ENCODE measurements at regions not wholly inside any gene's neighbourhood (a gene's known extent, or its start where the extent isn't known, plus 50 kb on each side); places are given as distances from the start of the nearest gene placed in this dataset.
A peak's percentile ranks its signal among the peaks of the same experiment; 100 is the strongest.

DNA sequence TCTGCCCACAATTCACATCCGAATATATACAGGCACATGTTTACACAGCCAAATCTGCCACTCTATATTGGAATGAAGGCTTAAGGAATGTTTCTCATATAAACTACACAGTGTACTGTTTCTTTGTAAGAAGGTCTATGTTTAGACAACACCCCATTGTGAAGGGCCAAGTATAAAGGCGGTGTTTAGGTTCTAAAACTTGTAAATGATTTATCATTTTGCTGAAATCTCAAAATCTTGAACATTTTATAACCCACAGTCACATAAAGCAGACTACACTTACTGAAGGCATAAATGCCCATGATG is 94.0 kb downstream of the ZNF608 start:
- DNase-seq = no peak
- Histone ChIP-seq H3K4me1 (peaks cover 53 to 60% of the 10 kb centered on the region in 2 donors), H3K36me3 (peaks cover 0 to 7% of the 10 kb centered on the region in 2 donors), H3K4me3 (replicated peaks in 1 of 3) (no peak overlapping the region), H3K9me3 (no peaks in the 10 kb centered on the region), H3K27me3 (no peaks in the 10 kb centered on the region), H3K27ac (no peak overlapping the region)
- no peak for TF ChIP-seq POLR2A (IDR thresholded peaks at IDR 0.05)
- TF ChIP-seq, protein P1, sequence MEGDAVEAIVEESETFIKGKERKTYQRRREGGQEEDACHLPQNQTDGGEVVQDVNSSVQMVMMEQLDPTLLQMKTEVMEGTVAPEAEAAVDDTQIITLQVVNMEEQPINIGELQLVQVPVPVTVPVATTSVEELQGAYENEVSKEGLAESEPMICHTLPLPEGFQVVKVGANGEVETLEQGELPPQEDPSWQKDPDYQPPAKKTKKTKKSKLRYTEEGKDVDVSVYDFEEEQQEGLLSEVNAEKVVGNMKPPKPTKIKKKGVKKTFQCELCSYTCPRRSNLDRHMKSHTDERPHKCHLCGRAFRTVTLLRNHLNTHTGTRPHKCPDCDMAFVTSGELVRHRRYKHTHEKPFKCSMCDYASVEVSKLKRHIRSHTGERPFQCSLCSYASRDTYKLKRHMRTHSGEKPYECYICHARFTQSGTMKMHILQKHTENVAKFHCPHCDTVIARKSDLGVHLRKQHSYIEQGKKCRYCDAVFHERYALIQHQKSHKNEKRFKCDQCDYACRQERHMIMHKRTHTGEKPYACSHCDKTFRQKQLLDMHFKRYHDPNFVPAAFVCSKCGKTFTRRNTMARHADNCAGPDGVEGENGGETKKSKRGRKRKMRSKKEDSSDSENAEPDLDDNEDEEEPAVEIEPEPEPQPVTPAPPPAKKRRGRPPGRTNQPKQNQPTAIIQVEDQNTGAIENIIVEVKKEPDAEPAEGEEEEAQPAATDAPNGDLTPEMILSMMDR (IDR thresholded peaks at IDR 0.05) = no peak
- intact Hi-C loops (cut with DNase I) = no loop called here
- 77 to 93% methylated on average over 2 of the region's 2 CpGs for WGBS, 2 donors

DNA sequence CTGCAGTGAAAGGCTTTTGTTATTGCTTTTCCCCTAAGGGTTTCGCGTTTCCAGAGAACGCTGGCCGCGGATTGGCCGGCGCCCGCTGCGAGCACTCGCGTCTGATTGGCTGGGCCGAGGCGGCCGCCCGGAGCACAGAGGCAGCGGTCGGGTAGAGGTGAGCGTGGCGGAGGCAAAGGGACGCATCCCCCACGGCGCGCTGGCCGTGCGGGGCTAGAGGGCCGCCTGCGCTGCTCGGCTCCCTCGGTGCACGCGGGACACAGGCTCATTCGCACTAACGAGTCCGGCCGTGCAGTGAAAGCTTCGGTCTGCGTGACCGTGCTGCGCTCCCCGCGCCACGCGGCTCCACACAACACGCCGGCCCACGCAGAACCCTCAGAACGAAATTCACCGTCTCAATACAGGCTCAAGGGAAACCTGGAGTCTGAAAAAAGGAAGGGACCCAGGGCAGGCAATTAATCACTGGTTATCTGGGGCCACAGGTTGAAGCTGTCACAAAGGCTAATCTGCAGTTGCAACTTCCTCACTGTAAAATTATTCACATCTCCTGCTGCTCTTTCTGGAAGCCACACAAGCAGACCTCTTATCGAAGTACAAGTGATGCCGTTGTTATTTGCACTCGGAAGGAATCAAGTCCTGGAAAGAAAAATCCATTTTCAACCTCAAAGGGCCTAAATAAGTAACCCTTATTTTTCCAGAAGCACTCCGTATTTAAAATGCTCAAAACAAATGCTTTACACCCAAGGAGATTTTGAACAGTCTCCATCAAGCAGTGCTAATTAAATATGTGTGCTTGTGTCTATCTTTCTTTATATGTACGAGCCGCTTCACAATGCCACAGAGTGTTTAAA is 94.6 kb downstream of the ZNF608 start:
- 7 to 14% methylated on average over 24 to 42 of the region's 54 CpGs for WGBS, 2 donors
- H3K27ac ChIP-seq = peak overlapping the region; percentile 14 to 67 (median 24)
- intact Hi-C loops (cut with DNase I) = no loop called here
- DNase-seq = peak; percentile 80 to 85
- peak in 1 of 2 donors; percentile 88 for TF ChIP-seq POLR2A (IDR thresholded peaks at IDR 0.05)
- TF ChIP-seq, protein P1 (IDR thresholded peaks at IDR 0.05) = no peak
- peaks cover 0 to 13% of the 10 kb centered on the region in 2 donors for H3K36me3 ChIP-seq
- H3K4me1 ChIP-seq = peaks cover 52 to 56% of the 10 kb centered on the region in 2 donors
- H3K27me3 ChIP-seq = no peaks in the 10 kb centered on the region
- H3K9me3 ChIP-seq = no peaks in the 10 kb centered on the region
- peak overlapping the region; percentile 29 to 51 (median 46) for H3K4me3 ChIP-seq (replicated peaks in 1 of 3)

DNA sequence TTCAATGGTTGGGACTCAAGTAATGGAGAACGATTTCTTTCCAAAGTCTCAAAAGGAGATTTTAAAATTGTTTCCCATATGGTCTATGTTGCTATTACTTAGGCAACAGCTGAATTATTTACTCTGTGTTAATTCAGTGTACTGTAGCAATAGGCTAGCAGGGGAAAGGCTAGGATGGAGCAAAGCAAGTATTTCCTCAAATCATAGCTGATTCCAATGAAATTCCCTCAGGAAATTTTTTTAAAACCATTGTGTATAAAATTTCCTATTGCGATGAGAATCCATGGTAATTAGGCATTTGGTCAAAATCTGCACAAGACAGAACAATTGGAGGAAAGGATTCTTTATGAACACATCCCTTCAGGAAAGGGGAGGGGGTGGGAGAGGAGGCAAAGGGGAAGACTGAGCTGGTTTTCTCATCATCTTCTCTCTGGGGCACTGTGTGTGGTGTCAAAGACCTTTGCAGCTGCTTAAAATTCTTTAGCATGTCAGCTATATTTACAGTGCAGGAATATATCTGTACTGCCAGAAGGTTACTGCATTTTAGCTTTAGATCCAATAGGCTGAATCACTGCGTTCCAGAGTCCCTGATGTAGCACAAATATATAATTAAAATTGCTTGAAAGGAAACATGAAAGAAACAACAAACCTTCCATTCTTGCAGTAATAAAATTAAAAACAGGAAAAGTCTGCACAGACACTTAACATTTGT is 95.3 kb downstream of the ZNF608 start:
- 36% methylated on average over 3 of the region's 3 CpGs for WGBS, 2 donors
- peaks cover 0 to 15% of the 10 kb centered on the region in 2 donors for H3K36me3 ChIP-seq
- H3K4me3 ChIP-seq (replicated peaks in 1 of 3) = no peak overlapping the region
- intact Hi-C loops (cut with DNase I) = no loop called here
- H3K4me1 ChIP-seq = peaks cover 45 to 48% of the 10 kb centered on the region in 2 donors
- peak overlapping the region in 2 of 3 donors; percentile 24 to 67 for H3K27ac ChIP-seq
- H3K27me3 ChIP-seq = no peaks in the 10 kb centered on the region
- H3K9me3 ChIP-seq = no peaks in the 10 kb centered on the region
- TF ChIP-seq, protein P1 (IDR thresholded peaks at IDR 0.05) = no peak
- DNase-seq = no peak

DNA sequence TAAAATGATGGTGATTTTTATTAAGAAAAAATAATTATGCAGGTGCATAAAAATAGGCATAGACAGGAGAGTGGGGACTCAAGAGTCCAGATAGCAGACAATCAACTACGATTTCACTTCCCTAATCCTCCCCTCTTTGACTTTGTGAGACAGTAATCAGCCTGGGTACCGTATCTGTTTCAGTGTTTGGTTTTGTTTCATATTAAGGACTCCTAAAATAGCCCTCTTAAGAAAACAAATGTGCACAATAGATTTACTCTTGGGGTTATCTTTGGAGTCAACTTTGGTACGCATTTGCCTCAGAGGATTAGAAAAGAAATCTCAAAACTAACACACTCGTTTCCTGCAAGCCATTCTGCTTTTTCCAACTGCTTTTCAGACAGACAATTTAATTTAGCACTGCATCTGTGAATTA is 96.3 kb downstream of the ZNF608 start:
- 15 to 47% methylated on average over 4 of the region's 4 CpGs for WGBS, 2 donors
- intact Hi-C loops (cut with DNase I) = no loop called here
- TF ChIP-seq, protein P1 (IDR thresholded peaks at IDR 0.05) = no peak
- TF ChIP-seq POLR2A (IDR thresholded peaks at IDR 0.05) = no peak
- no peak for DNase-seq
- H3K36me3 ChIP-seq = peaks cover 0 to 15% of the 10 kb centered on the region in 2 donors
- H3K9me3 ChIP-seq = no peaks in the 10 kb centered on the region
- H3K27me3 ChIP-seq = no peaks in the 10 kb centered on the region
- peaks cover 39 to 40% of the 10 kb centered on the region in 2 donors for H3K4me1 ChIP-seq
- H3K27ac ChIP-seq = peak overlapping the region in 1 of 3 donors; percentile 67
- H3K4me3 ChIP-seq (replicated peaks in 1 of 3) = no peak overlapping the region

All from thyroid gland (tissue), 4 donors.